ENCODE measurements at regions not wholly inside any gene's neighbourhood (a gene's known extent, or its start where the extent isn't known, plus 50 kb on each side); places are given as distances from the start of the nearest gene placed in this dataset.
"Not testable (repeated sequence)": the region's sequence is repeated elsewhere in the genome, so short reads cannot be mapped to it uniquely, and the experiment has no call there.

DNA sequence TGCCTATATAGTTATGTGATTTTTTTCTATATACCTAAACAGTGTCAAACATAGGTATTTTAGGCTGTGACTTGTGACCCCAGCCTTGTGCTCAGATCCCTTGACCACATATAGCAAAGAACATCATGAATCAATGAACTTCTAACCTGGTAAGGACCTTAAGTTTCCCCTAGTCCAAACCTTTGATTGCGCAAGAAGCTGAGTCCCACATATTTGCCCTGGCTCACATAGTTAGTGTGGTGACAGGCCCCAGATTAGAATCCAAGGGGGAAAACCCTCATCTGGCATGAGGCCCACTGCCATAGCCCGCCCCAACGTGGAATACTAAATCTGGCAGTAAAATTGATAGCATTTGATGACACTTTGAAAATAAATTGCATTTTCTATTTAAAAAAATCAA, 171.8 kb downstream of the MZT1 start:
- no peaks in the 10 kb centered on the region for H3K27me3 ChIP-seq
- no peak overlapping the region for H3K27ac ChIP-seq
- H3K36me3 ChIP-seq: no peaks in the 10 kb centered on the region
- H3K4me1 ChIP-seq (ENCODE audit: insufficient read depth): no peaks in the 10 kb centered on the region
- TF ChIP-seq EP300 (IDR thresholded peaks at IDR 0.05): no peak
- no peak for TF ChIP-seq POLR2A (IDR thresholded peaks at IDR 0.05)
- TF ChIP-seq CTCF (IDR thresholded peaks at IDR 0.05): no peak
- 45 to 86% (median 82%) methylated on average over 3 of the region's 3 CpGs for WGBS, 3 donors
- no peak for DNase-seq
- intact Hi-C loops (cut with DNase I): no loop called here
- H3K9me3 ChIP-seq: no peaks in the 10 kb centered on the region
- no peak overlapping the region for H3K4me3 ChIP-seq

DNA sequence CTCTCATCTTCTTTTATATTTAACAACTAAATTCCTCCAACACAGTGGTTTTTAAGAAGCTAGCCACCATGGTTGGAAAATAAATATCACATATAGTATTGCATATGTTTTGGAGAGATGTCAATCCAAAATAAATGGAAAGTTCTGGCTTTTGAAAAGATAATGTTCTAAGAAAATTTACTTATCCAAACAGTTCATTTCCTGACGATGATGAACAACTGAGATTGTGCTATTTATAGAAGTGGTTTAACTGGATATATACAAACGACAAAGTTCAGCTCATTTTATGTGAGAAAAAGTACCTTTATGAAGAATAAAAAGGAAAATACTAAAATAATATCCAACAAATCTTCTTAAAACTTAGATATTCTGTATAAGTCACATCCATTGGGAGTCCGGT, 174.7 kb downstream of the MZT1 start:
- no peaks in the 10 kb centered on the region for H3K36me3 ChIP-seq
- no peaks in the 10 kb centered on the region for H3K4me1 ChIP-seq (ENCODE audit: insufficient read depth)
- intact Hi-C loops (cut with DNase I): no loop called here
- no peak overlapping the region for H3K4me3 ChIP-seq
- no peaks in the 10 kb centered on the region for H3K9me3 ChIP-seq
- WGBS, 3 donors: 38 to 50% (median 43%) methylated on average over 3 of the region's 3 CpGs
- DNase-seq: no peak
- no peaks in the 10 kb centered on the region for H3K27me3 ChIP-seq
- TF ChIP-seq CTCF (IDR thresholded peaks at IDR 0.05) (no peak), EP300 (IDR thresholded peaks at IDR 0.05) (no peak), POLR2A (IDR thresholded peaks at IDR 0.05) (no peak)
- H3K27ac ChIP-seq: no peak overlapping the region

DNA sequence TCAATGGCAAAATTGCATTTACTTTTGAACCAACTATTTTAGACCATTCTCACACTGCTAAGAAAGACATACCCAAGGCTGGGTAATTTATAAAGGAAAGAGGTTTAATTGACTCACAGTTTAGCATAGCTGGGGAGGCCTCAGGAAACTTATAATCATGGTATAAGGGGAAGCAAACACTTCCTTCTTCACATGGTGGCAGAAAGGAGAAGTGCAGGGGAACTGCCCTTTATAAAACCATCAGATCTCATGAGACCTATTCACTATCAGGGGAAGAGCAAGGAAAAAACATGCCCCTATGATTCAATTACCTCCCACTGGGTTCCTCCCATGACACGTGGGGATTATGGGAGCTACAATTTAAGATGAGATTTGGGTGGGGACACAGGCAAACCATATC, 181.5 kb downstream of the MZT1 start:
- H3K27ac ChIP-seq; DNase-seq; H3K27me3 ChIP-seq; intact Hi-C loops (cut with DNase I); H3K9me3 ChIP-seq; H3K36me3 ChIP-seq; H3K4me1 ChIP-seq (ENCODE audit: insufficient read depth); H3K4me3 ChIP-seq: not testable (repeated sequence)
- WGBS, 3 donors: 79 to 92% (median 83%) methylated on average over 1 of the region's 1 CpG

- Histone ChIP-seq H3K4me3 (no peak overlapping the region), H3K27me3 (no peaks in the 10 kb centered on the region), H3K36me3 (no peaks in the 10 kb centered on the region), H3K27ac (no peak overlapping the region), H3K9me3 (no peaks in the 10 kb centered on the region), H3K4me1 (ENCODE audit: insufficient read depth) (no peaks in the 10 kb centered on the region)
- TF ChIP-seq POLR2A (IDR thresholded peaks at IDR 0.05) (no peak), CTCF (IDR thresholded peaks at IDR 0.05) (no peak), EP300 (IDR thresholded peaks at IDR 0.05) (no peak)
- intact Hi-C loops (cut with DNase I): no loop called here
- WGBS, 3 donors: 81 to 87% (median 86%) methylated on average over 4 of the region's 4 CpGs
- DNase-seq: no peak
These were observed 182.3 kb downstream of the MZT1 start for GRCh38 chr13:72545030-72545719.

GRCh38 chr13:72544042-72544441, 183.4 kb downstream of the MZT1 start:
- Histone ChIP-seq H3K9me3 (no peaks in the 10 kb centered on the region), H3K27me3 (no peaks in the 10 kb centered on the region), H3K36me3 (no peaks in the 10 kb centered on the region), H3K4me3 (no peak overlapping the region), H3K27ac (no peak overlapping the region), H3K4me1 (ENCODE audit: insufficient read depth) (no peaks in the 10 kb centered on the region)
- TF ChIP-seq CTCF (IDR thresholded peaks at IDR 0.05) (no peak), EP300 (IDR thresholded peaks at IDR 0.05) (no peak), POLR2A (IDR thresholded peaks at IDR 0.05) (no peak)
- no peak for DNase-seq
- 79 to 92% (median 83%) methylated on average over 2 of the region's 2 CpGs for WGBS, 3 donors
- intact Hi-C loops (cut with DNase I): no loop called here

Data from ovary (tissue), 7 donors.